GM21390 (cell line): ENCODE measurements at regions not wholly inside any gene's neighbourhood (a gene's known extent, or its start where the extent isn't known, plus 50 kb on each side); places are given as distances from the start of the nearest gene placed in this dataset.

Experiments used
- ATAC-seq: cut with Tn5 transposase; IDR thresholded peaks from one replicate; pipeline ENCODE4 v1.9.1; 2021; ENCODE audit not compliant: unreplicated experiment

GRCh38 chr10:64062793-64063192 is 541.6 kb downstream of the REEP3 start:
- ATAC-seq = no peak

GRCh38 chr10:64067009-64067606 is 545.9 kb downstream of the REEP3 start:
- no peak for ATAC-seq

- ATAC-seq = no peak
Measured at GRCh38 chr10:64067859-64068258, 546.7 kb downstream of the REEP3 start.

- ATAC-seq = no peak
Measured at GRCh38 chr10:64070241-64070640, 549.0 kb downstream of the REEP3 start.

GRCh38 chr10:64071218-64071617 is 550.0 kb downstream of the REEP3 start:
- no peak for ATAC-seq

GRCh38 chr10:64075604-64076003 is 554.4 kb downstream of the REEP3 start:
- no peak for ATAC-seq

GRCh38 chr10:64076322-64076940 is 555.2 kb downstream of the REEP3 start:
- no peak for ATAC-seq

GRCh38 chr10:64079341-64079740 is 558.1 kb downstream of the REEP3 start:
- ATAC-seq = no peak

GRCh38 chr10:64080071-64080470 is 558.9 kb downstream of the REEP3 start:
- no peak for ATAC-seq

GRCh38 chr10:64081947-64082482 is 560.8 kb downstream of the REEP3 start:
- no peak for ATAC-seq

- ATAC-seq = no peak
Measured at GRCh38 chr10:64086083-64086767, 565.0 kb downstream of the REEP3 start.

GRCh38 chr10:64089648-64090047 is 568.4 kb downstream of the REEP3 start:
- ATAC-seq = no peak

- no peak for ATAC-seq
Measured at GRCh38 chr10:64090865-64091264, 569.7 kb downstream of the REEP3 start.

GRCh38 chr10:64091897-64092296 is 570.7 kb downstream of the REEP3 start:
- ATAC-seq = no peak

GRCh38 chr10:64093304-64093703 is 572.1 kb downstream of the REEP3 start:
- ATAC-seq = no peak

- ATAC-seq = no peak
Measured at GRCh38 chr10:64093946-64094535, 572.8 kb downstream of the REEP3 start.

- no peak for ATAC-seq
Measured at GRCh38 chr10:64096941-64097340, 575.7 kb downstream of the REEP3 start.

- ATAC-seq = no peak
Measured at GRCh38 chr10:64097391-64098122, 576.4 kb downstream of the REEP3 start.

- ATAC-seq = no peak
Measured at GRCh38 chr10:64098994-64099393, 577.8 kb downstream of the REEP3 start.

- ATAC-seq = no peak
Measured at GRCh38 chr10:64101606-64102263, 580.5 kb downstream of the REEP3 start.

- ATAC-seq = no peak
Measured at GRCh38 chr10:64102264-64102633, 581.0 kb downstream of the REEP3 start.
